IMR-90 (cell line): ENCODE measurements at regions not wholly inside any gene's neighbourhood (a gene's known extent, or its start where the extent isn't known, plus 50 kb on each side); places are given as distances from the start of the nearest gene placed in this dataset.

Source experiments
- ATAC-seq: fragments of 200-7000 bp; cut with Tn5 transposase; 2 replicates; pipeline ENCODE4 v1.9.1; 2020; ENCODE audit warnings: low read depth, mild to moderate bottlenecking, moderate library complexity
- BruUV-seq: library from RNA; stranded (reverse); fragments of 400-500 nt; replicated peaks from 2 replicates; lab custom pipeline; 2021; lab: Mats Ljungman, UMichigan
- CTCF ChIA-PET: fragments of 300-600 bp; formaldehyde crosslinking; extraction: SDS; loops from one replicate; lab custom pipeline; 2021; ENCODE audit warnings: antibody characterized with exemption; lab: Yijun Ruan, JAX
- POLR2A ChIA-PET: fragments of 300-600 bp; sonication (Branson Sonifier 250); formaldehyde crosslinking; loops from one replicate; lab custom pipeline; 2022; ENCODE audit warnings: antibody characterized with exemption; ENCODE audit not compliant: unreplicated experiment; lab: Charles Lee
- DNase-seq: peaks from one replicate; pipeline ENCODE4 v3.0.0; 2013
- H2AFZ ChIP-seq: replicated peaks from 2 replicates; pipeline ENCODE3; 2013; ENCODE audit warnings: low read length, mild to moderate bottlenecking; ENCODE audit not compliant: poor library complexity
- H2AK5ac ChIP-seq: 2 replicates; pipeline ENCODE4 v1.6.1; 2013; ENCODE audit warnings: low read depth, low read length, inconsistent platforms
- H2AK9ac ChIP-seq: replicated peaks from 2 replicates; pipeline ENCODE3; 2013; ENCODE audit warnings: mild to moderate bottlenecking, low read depth, low read length, moderate library complexity; ENCODE audit not compliant: poor library complexity
- H2BK120ac ChIP-seq: 2 replicates; pipeline ENCODE4 v1.6.1; 2013; ENCODE audit warnings: low read depth, low read length, inconsistent platforms
- H2BK15ac ChIP-seq: 3 replicates; pipeline ENCODE4 v1.6.1; 2013; ENCODE audit warnings: low read depth, low read length, inconsistent platforms
- H2BK20ac ChIP-seq: 2 replicates; pipeline ENCODE4 v1.6.1; 2013; ENCODE audit warnings: low read depth, mild to moderate bottlenecking, inconsistent platforms, low read length, moderate library complexity
- H2BK5ac ChIP-seq: 2 replicates; pipeline ENCODE4 v1.6.1; 2013; ENCODE audit warnings: mild to moderate bottlenecking, low read depth, low read length, inconsistent platforms; ENCODE audit not compliant: poor library complexity, severe bottlenecking
- H3K14ac ChIP-seq: replicated peaks from 2 replicates; pipeline ENCODE4 v1.6.1; 2013; ENCODE audit warnings: low read depth, low read length, inconsistent platforms
- H3K18ac ChIP-seq: 2 replicates; pipeline ENCODE4 v1.6.1; 2013; ENCODE audit warnings: low read depth, low read length, control low read depth
- H3K23ac ChIP-seq: 2 replicates; pipeline ENCODE4 v1.6.1; 2013; ENCODE audit warnings: low read depth, low read length, inconsistent platforms
- H3K27ac ChIP-seq: 2 replicates; pipeline ENCODE4 v1.5.1; 2013; ENCODE audit warnings: mild to moderate bottlenecking, control low read depth, low read length; ENCODE audit not compliant: insufficient read depth
- H3K27me3 ChIP-seq: 2 replicates; pipeline ENCODE4 v1.6.1; 2013; ENCODE audit warnings: low read length; ENCODE audit not compliant: control insufficient read depth, insufficient read depth
- H3K36me3 ChIP-seq: 2 replicates; pipeline ENCODE4 v1.6.1; 2013; ENCODE audit warnings: low read length, mixed read lengths; ENCODE audit not compliant: control insufficient read depth, insufficient read depth
- H3K4ac ChIP-seq: 2 replicates; pipeline ENCODE4 v1.6.1; 2013; ENCODE audit warnings: low read depth, low read length, inconsistent platforms
- H3K4me1 ChIP-seq: 2 replicates; pipeline ENCODE4 v1.6.1; 2013; ENCODE audit warnings: low read length, mixed read lengths; ENCODE audit not compliant: control insufficient read depth, insufficient read depth
- H3K4me2 ChIP-seq: 2 replicates; pipeline ENCODE4 v1.6.1; 2013; ENCODE audit warnings: low read depth, mild to moderate bottlenecking, control low read depth, low read length, moderate library complexity
- H3K4me3 ChIP-seq: 2 replicates; pipeline ENCODE4 v1.5.1; 2013; ENCODE audit warnings: low read depth, mild to moderate bottlenecking, control low read depth, low read length, moderate library complexity; ENCODE audit not compliant: insufficient read depth
- H3K56ac ChIP-seq: 2 replicates; pipeline ENCODE4 v1.6.1; 2013; ENCODE audit warnings: low read length, inconsistent platforms; ENCODE audit not compliant: insufficient read depth; ENCODE audit errors: extremely low read depth
- H3K79me1 ChIP-seq, 2 experiments: 2 replicates each; pipeline ENCODE4 v1.6.1; 2013; ENCODE audit warnings: low read length in 2 of 2, inconsistent platforms in 1 of 2, low read depth in 1 of 2
- H3K9ac ChIP-seq: 2 replicates; pipeline ENCODE4 v1.6.1; 2013; ENCODE audit warnings: low read depth, low read length, control low read depth
- H3K9me1 ChIP-seq: 2 replicates; pipeline ENCODE4 v1.6.1; 2013; ENCODE audit warnings: low read length, inconsistent platforms; ENCODE audit not compliant: insufficient read depth
- H3K9me3 ChIP-seq: 2 replicates; pipeline ENCODE4 v1.6.1; 2013; ENCODE audit warnings: low read length; ENCODE audit not compliant: control insufficient read depth, insufficient read depth
- H4K20me1 ChIP-seq: 2 replicates; pipeline ENCODE4 v1.6.1; 2013; ENCODE audit warnings: low read length, inconsistent platforms; ENCODE audit not compliant: insufficient read depth
- H4K5ac ChIP-seq: 2 replicates; pipeline ENCODE4 v1.6.1; 2013; ENCODE audit warnings: mild to moderate bottlenecking, low read depth, low read length, control low read depth
- H4K8ac ChIP-seq, 2 experiments: 2 replicates each; pipeline ENCODE4 v1.6.1; 2013; ENCODE audit warnings: low read depth in 2 of 2, low read length in 2 of 2, control low read depth in 1 of 2, inconsistent platforms in 1 of 2
- H4K91ac ChIP-seq: 2 replicates; pipeline ENCODE4 v1.6.1; 2013; ENCODE audit warnings: low read depth, low read length, inconsistent platforms; ENCODE audit not compliant: insufficient read depth
- CHD1 ChIP-seq: IDR thresholded peaks from 2 replicates; pipeline ENCODE4 v1.6.1; 2012; ENCODE audit warnings: low read depth, low read length, improper control_type of control experiment
- WGBS, 2 experiments: methylation state at CpG; one replicate each; pipeline versions ENCODE4 v1.1.5 to v1.1.7; 2013; ENCODE audit warnings: missing lambda C conversion rate in 2 of 2; ENCODE audit not compliant: insufficient read length in 1 of 2; ENCODE audit errors: extremely low coverage in 2 of 2; 5-methylcytosine and 5-hydroxymethylcytosine counted together
- dilution Hi-C: fragments of 300-500 bp; cut with HindIII; formaldehyde crosslinking; loops from one replicate; pipeline ENCODE4 v1.14.3; 2018; ENCODE audit warnings: low sequenced_read_pairs; ENCODE audit not compliant: unreplicated experiment
- in situ Hi-C: fragments of 300-500 bp; cut with MboI; formaldehyde crosslinking; loops from 3 replicates; pipeline ENCODE4 v1.14.3; 2019; ENCODE audit warnings: low sequenced_read_pairs, inconsistent platforms, mixed read lengths
- intact Hi-C: fragments of 100-400 bp; cut with micrococcal nuclease; formaldehyde crosslinking; loops from 2 replicates; pipeline ENCODE4 v1.10.0; 2022
- TF ChIP-seq, protein P1 (sequence below): conservative IDR thresholded peaks from 2 replicates; pipeline ENCODE4 v1.5.1; 2012; ENCODE audit warnings: mild to moderate bottlenecking, low read depth, low read length, improper control_type of control experiment
- TF ChIP-seq, protein P2 (sequence below): fragments of 150-350 bp; IDR thresholded peaks from 2 replicates; pipeline ENCODE4 v1.6.1; 2016; ENCODE audit warnings: low read depth, mild to moderate bottlenecking, low read length, moderate library complexity, borderline replicate concordance

DNA sequence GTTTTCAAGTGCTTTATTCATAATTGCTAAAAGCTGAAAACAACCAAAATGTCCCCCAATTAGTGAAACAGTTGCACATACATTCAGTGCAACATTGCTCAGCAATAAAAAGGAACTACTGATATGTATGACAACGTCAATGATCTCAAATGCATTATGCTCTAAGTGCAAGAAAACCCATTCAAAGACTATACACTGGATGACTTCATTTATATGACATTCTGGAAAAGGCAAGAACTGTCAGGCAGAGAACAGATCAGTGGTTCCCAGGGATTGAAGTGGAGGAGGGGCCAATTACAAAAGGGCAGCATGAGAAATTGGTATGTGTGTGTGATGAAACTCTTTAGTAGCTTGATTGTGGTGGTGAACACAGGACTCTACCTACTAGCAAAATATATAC is 585.6 kb downstream of the TBL1XR1 start:
- Histone ChIP-seq H3K9me3 (no peaks in the 10 kb centered on the region), H4K5ac (no peak overlapping the region), H3K9me1 (no peaks in the 10 kb centered on the region), H4K20me1 (no peaks in the 10 kb centered on the region), H3K4ac (no peak overlapping the region), H3K79me1 (no peaks in the 10 kb centered on the region), H2BK15ac (no peak overlapping the region), H3K56ac (no peak overlapping the region), H3K4me1 (no peaks in the 10 kb centered on the region), H3K36me3 (no peaks in the 10 kb centered on the region), H3K4me3 (no peak overlapping the region), H3K14ac (no peak overlapping the region), H2BK20ac (no peak overlapping the region), H2AFZ (no peak overlapping the region), H2BK120ac (no peak overlapping the region), H3K27me3 (no peaks in the 10 kb centered on the region), H4K8ac (no peak overlapping the region), H3K27ac (no peak overlapping the region), H4K91ac (no peak overlapping the region), H2BK5ac (no peak overlapping the region), H2AK5ac (no peak overlapping the region), H3K18ac (no peak overlapping the region), H3K23ac (no peak overlapping the region), H3K4me2 (no peak overlapping the region), H3K9ac (no peak overlapping the region), H2AK9ac (no peak overlapping the region)
- POLR2A ChIA-PET = no interaction called here
- DNase-seq (no peak), ATAC-seq (no peak)
- dilution Hi-C loops (no loop called here), intact Hi-C loops (no loop called here), in situ Hi-C loops (no loop called here)
- whole genome bisulfite sequencing, 2 experiments = no CpG with 5 or more reads among the region's 1 CpG
- TF ChIP-seq CHD1 = no peak
- TF ChIP-seq, protein P1, sequence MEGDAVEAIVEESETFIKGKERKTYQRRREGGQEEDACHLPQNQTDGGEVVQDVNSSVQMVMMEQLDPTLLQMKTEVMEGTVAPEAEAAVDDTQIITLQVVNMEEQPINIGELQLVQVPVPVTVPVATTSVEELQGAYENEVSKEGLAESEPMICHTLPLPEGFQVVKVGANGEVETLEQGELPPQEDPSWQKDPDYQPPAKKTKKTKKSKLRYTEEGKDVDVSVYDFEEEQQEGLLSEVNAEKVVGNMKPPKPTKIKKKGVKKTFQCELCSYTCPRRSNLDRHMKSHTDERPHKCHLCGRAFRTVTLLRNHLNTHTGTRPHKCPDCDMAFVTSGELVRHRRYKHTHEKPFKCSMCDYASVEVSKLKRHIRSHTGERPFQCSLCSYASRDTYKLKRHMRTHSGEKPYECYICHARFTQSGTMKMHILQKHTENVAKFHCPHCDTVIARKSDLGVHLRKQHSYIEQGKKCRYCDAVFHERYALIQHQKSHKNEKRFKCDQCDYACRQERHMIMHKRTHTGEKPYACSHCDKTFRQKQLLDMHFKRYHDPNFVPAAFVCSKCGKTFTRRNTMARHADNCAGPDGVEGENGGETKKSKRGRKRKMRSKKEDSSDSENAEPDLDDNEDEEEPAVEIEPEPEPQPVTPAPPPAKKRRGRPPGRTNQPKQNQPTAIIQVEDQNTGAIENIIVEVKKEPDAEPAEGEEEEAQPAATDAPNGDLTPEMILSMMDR = no peak
- TF ChIP-seq, protein P2, sequence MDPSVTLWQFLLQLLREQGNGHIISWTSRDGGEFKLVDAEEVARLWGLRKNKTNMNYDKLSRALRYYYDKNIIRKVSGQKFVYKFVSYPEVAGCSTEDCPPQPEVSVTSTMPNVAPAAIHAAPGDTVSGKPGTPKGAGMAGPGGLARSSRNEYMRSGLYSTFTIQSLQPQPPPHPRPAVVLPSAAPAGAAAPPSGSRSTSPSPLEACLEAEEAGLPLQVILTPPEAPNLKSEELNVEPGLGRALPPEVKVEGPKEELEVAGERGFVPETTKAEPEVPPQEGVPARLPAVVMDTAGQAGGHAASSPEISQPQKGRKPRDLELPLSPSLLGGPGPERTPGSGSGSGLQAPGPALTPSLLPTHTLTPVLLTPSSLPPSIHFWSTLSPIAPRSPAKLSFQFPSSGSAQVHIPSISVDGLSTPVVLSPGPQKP = no peak
- CTCF ChIA-PET = interaction anchor here (0.7 kb wide), 2 partner anchors 14 to 34 kb away, joined by 3 to 4 read pairs; no protein-coding TSS in a partner anchor
- no TSS peak for BruUV-seq
